BLaER1 treated with 17β-estradiol and CSF1 and Interleukin-3, amounts not matched to agents 10 nM and 100 nM (cell line): ENCODE measurements at regions not wholly inside any gene's neighbourhood (a gene's known extent, or its start where the extent isn't known, plus 50 kb on each side); places are given as distances from the start of the nearest gene placed in this dataset.

Experiments used
- H3K27ac ChIP-seq, 11 experiments: shearing (Covaris generic); formaldehyde crosslinking; 2 replicates each; pipeline ENCODE4 v1.8.1; 2022
- H3K27me3 ChIP-seq, 11 experiments: shearing (Covaris generic); formaldehyde crosslinking; 2 replicates each; pipeline ENCODE4 v1.8.1; 2022
- H3K36me3 ChIP-seq, 11 experiments: shearing (Covaris generic); formaldehyde crosslinking; 2 replicates each; pipeline ENCODE4 v1.8.1; 2022
- H3K4me1 ChIP-seq, 10 experiments: shearing (Covaris generic); formaldehyde crosslinking; 2 replicates each; pipeline ENCODE4 v1.8.1; 2022
- H3K4me2 ChIP-seq, 11 experiments: shearing (Covaris generic); formaldehyde crosslinking; 2 replicates each; pipeline ENCODE4 v1.8.1; 2022
- H3K4me3 ChIP-seq, 10 experiments: shearing (Covaris generic); formaldehyde crosslinking; 2 replicates each; pipeline ENCODE4 v1.8.1; 2022
- H3K9ac ChIP-seq, 11 experiments: shearing (Covaris generic); formaldehyde crosslinking; 2 replicates each; pipeline ENCODE4 v1.8.1; 2022
- H3K9me3 ChIP-seq, 11 experiments: shearing (Covaris generic); formaldehyde crosslinking; replicated peaks in 1 of 11; 2 replicates each; pipeline ENCODE4 v1.8.1; 2022
- H4K20me1 ChIP-seq, 11 experiments: shearing (Covaris generic); formaldehyde crosslinking; 2 replicates each; pipeline ENCODE4 v1.8.1; 2022
- Cebpa-rat ChIP-seq, 11 experiments: shearing (Covaris generic); IDR thresholded peaks; 2 replicates each; pipeline ENCODE4 v1.8.1; 2022

DNA sequence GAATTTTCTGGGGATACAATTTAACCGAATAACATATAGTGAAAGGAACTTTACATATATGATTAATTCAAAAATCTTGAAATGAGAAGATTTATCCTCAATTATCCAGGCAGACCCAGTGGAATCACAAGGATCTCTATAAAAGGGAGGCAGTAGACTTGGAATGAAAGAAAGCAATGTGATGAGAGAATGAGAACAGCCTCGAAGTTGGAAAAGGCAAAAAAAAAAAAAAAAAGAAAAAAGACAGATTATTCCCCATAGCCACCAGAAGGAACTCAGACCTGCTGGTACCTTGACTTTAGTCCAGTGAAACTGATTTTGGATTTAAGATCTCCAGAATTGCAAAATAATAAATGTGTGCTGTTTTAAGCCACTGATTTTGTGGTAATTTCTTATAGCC, 416.3 kb upstream of the OR4E1 start:
- no peak for TF ChIP-seq Cebpa-rat (IDR thresholded peaks at IDR 0.05)
- no peak overlapping the region for H3K4me3 ChIP-seq

DNA sequence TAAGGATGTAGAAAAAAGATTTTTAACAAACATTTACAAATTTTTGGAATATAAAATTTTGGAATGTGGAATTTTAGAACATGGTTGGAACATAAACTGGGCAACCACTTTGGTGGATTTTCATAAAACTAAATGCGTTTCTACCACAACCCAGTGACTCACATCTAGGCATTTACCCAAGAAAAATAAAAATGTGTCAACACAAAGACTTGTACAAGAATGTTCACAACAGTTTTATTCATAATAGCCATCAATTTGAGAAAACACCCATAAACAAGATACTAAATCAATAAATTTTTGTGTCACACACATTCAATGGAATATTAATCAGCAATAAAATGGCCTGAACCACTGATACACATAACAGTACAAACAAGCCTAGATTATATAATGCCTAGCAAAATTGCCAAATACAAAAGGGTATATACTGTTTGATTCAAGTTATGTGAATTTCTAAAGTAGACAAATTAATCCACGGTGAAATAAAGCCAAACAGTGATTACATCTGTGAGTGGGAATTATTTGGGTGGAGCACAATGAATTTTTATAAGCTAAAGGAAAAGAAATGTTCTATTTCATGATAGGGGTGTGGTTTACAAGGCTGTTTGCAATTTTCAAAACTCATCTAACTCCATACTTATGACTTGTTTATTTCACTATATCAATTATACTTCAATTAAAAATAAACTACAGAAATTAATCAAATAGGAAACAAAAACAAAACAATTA, 415.2 kb upstream of the OR4E1 start:
- Histone ChIP-seq H4K20me1 (peaks cover 0 to 7% (median 0%) of the 10 kb centered on the region in 11 experiments; a peak in 3 of 22 replicates), H3K4me3 (no peak overlapping the region), H3K4me1 (no peaks in the 10 kb centered on the region), H3K27me3 (peaks cover 8 to 49% (median 33%) of the 10 kb centered on the region in 11 experiments), H3K9ac (no peak overlapping the region), H3K27ac (no peak overlapping the region), H3K9me3 (no peaks in the 10 kb centered on the region), H3K36me3 (no peaks in the 10 kb centered on the region), H3K4me2 (no peak overlapping the region)
- TF ChIP-seq Cebpa-rat (IDR thresholded peaks at IDR 0.05) = no peak

More for the DNA sequence above, 416.3 kb upstream of the OR4E1 start:
- no peak overlapping the region for H3K4me2 ChIP-seq
- peaks cover 3 to 48% (median 26%) of the 10 kb centered on the region in 11 experiments; a peak in 19 of 22 replicates for H3K27me3 ChIP-seq
- no peaks in the 10 kb centered on the region for H3K36me3 ChIP-seq
- no peak overlapping the region for H3K27ac ChIP-seq
- H3K9ac ChIP-seq = no peak overlapping the region
- H3K4me1 ChIP-seq = no peaks in the 10 kb centered on the region
- no peaks in the 10 kb centered on the region for H3K9me3 ChIP-seq
- peaks cover 0 to 7% (median 0%) of the 10 kb centered on the region in 11 experiments; a peak in 3 of 22 replicates for H4K20me1 ChIP-seq

DNA sequence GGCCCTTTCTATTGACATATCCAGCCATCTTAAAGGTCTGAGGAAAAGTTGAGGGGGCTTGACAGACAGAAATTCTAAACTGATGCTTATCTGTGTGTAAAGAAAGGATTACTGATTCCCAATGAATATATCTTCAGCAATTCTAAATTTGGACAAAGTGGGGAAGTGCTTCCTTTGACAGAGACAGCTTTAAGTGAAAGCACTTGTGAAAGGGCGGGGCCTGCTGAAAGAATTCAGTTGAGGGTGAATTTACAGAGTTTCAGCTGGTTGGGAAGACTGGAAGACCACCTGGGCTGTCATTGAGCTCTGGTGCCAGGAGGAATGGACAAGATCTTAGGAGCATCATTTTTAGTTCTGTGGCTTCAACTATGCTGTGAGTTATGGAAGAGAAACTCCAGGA, 412.5 kb upstream of the OR4E1 start:
- Histone ChIP-seq H3K27me3 (peaks cover 35 to 76% (median 56%) of the 10 kb centered on the region in 11 experiments), H3K9me3 (no peaks in the 10 kb centered on the region), H3K36me3 (no peaks in the 10 kb centered on the region), H3K9ac (no peak overlapping the region), H3K4me1 (no peaks in the 10 kb centered on the region), H3K4me2 (no peak overlapping the region), H3K27ac (no peak overlapping the region), H3K4me3 (no peak overlapping the region), H4K20me1 (peaks cover 0 to 7% (median 0%) of the 10 kb centered on the region in 11 experiments; a peak in 4 of 22 replicates)
- TF ChIP-seq Cebpa-rat (IDR thresholded peaks at IDR 0.05) = no peak

DNA sequence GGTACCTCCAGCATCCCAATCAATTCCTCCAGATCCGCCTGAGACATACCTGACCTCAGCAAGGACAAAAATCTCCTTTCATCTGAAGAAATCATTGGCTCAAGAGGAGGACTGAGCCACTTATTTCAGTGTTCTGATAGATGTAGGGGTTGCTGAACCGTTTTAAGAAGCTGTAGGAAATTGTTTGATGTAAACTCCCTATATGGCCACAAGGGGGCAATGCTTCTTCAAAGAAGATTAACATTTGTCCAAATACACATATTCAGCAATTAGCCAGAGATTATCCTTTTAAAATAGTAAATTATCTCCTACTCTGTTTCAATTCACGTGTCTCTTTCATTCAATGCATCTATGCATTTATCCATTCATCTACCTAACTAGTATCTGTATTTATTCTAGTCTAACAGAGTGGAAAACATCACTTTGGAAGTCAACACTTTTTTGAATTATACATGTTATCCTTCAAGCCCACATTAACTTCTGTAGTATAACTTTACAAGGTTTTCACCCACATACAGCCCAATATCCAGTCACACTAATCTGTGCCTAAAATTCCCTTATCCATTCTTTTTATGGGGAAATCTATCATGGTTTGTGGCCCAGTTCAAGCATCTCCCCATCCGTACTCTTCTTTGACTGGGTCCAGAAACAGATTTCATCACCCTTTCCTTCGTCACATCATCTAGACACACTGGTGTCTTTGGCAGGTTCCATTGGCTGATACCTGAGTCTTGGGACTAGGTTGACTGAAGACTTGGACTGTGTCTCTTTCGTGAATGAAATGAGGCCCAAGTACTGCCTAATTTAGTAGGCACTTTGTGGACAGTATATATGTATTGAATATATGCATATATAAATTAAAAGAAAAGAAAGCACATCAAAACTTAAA, 411.0 kb upstream of the OR4E1 start:
- H3K4me2 ChIP-seq = no peak overlapping the region
- peaks cover 49 to 86% (median 66%) of the 10 kb centered on the region in 11 experiments for H3K27me3 ChIP-seq
- no peaks in the 10 kb centered on the region for H3K36me3 ChIP-seq
- no peak overlapping the region for H3K9ac ChIP-seq
- peaks cover 0 to 9% (median 0%) of the 10 kb centered on the region in 11 experiments; a peak in 5 of 22 replicates for H4K20me1 ChIP-seq
- H3K4me1 ChIP-seq = no peaks in the 10 kb centered on the region
- H3K9me3 ChIP-seq = no peaks in the 10 kb centered on the region
- H3K27ac ChIP-seq = no peak overlapping the region
- no peak overlapping the region for H3K4me3 ChIP-seq
- TF ChIP-seq Cebpa-rat (IDR thresholded peaks at IDR 0.05) = no peak

DNA sequence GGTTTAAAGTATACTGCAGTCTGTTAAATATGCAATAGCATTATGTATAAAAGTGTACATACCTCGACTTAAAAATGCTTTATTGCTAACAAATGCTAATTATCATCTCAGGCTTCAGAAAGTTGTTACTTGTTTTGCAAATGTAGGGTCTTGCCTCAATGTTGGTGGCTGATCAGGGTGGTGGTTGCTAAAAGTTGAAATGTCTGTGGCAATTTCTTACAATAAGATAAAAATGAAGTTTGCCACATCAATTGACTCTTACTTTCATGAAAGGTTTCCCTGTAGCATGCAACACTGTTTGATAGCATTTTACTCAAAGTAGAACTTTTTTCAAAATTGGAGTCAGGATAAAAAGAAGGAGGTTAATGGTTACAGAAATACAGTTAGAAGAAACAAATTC, 407.7 kb upstream of the OR4E1 start:
- H3K4me2 ChIP-seq = no peak overlapping the region
- H3K9me3 ChIP-seq = peaks cover 3 to 15% (median 10%) of the 10 kb centered on the region in 11 experiments; a peak in 15 of 22 replicates
- H3K4me1 ChIP-seq = no peaks in the 10 kb centered on the region
- no peak overlapping the region for H3K4me3 ChIP-seq
- peaks cover 0 to 18% (median 6%) of the 10 kb centered on the region in 11 experiments; a peak in 7 of 22 replicates for H4K20me1 ChIP-seq
- no peaks in the 10 kb centered on the region for H3K36me3 ChIP-seq
- TF ChIP-seq Cebpa-rat (IDR thresholded peaks at IDR 0.05) = no peak
- no peak overlapping the region for H3K27ac ChIP-seq
- H3K9ac ChIP-seq = no peak overlapping the region
- peaks cover 79 to 100% (median 93%) of the 10 kb centered on the region in 11 experiments for H3K27me3 ChIP-seq

DNA sequence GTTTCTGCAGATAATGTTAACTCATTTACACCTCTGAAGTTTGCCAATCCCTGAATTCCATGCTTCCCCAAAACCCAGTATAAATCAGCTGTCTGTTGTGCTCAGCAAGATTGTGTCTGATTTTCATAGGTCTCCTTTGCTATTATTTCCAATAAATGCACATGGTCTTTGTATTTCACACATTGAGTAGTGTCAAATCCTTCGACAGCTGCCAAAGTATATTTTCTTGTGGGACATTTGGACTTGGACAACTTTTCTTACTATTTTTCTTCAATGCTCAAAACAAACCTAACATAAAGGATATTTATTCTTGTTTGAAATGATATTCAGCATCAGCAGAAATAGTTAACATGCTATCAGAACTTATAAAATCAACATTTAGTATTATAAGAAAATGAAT, 406.1 kb upstream of the OR4E1 start:
- Histone ChIP-seq H3K4me1 (no peaks in the 10 kb centered on the region), H3K9me3 (peaks cover 11 to 23% (median 16%) of the 10 kb centered on the region in 11 experiments; a peak in 18 of 22 replicates), H3K27me3 (peaks cover 95 to 100% (median 99%) of the 10 kb centered on the region in 11 experiments), H3K9ac (no peak overlapping the region), H4K20me1 (peaks cover 0 to 23% (median 6%) of the 10 kb centered on the region in 11 experiments; a peak in 8 of 22 replicates), H3K4me3 (no peak overlapping the region), H3K4me2 (no peak overlapping the region), H3K36me3 (no peaks in the 10 kb centered on the region), H3K27ac (no peak overlapping the region)
- no peak for TF ChIP-seq Cebpa-rat (IDR thresholded peaks at IDR 0.05)

DNA sequence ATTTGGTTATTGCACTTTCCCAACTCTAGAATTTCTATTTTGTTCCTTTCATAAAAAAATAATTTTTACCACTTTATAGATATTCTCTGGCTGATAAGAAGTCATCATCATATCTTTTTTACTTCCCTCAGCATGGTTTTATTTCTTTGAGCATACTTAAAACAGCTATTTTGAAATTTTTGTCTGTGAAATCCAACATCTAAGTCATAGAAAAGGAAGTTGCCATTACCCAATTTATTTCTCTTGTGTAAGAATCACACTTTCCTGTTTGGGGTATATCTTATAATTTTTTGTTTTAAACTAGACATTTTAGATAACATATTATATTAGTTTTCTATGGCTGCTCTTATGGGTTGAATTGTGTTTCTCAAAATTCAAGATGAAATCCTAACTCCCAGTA, 400.2 kb upstream of the OR4E1 start:
- Histone ChIP-seq H3K4me2 (no peak overlapping the region), H4K20me1 (peaks cover 0 to 54% (median 21%) of the 10 kb centered on the region in 11 experiments; a peak in 17 of 22 replicates), H3K9me3 (peaks cover 38 to 55% (median 45%) of the 10 kb centered on the region in 11 experiments), H3K27me3 (peaks cover 96 to 100% (median 99%) of the 10 kb centered on the region in 11 experiments), H3K36me3 (no peaks in the 10 kb centered on the region), H3K4me3 (no peak overlapping the region; a peak in 1 of 20 replicates), H3K27ac (no peak overlapping the region), H3K4me1 (peaks cover 5 to 13% (median 9%) of the 10 kb centered on the region in 10 experiments; a peak in 15 of 20 replicates), H3K9ac (no peak overlapping the region)
- TF ChIP-seq Cebpa-rat (IDR thresholded peaks at IDR 0.05) = no peak

DNA sequence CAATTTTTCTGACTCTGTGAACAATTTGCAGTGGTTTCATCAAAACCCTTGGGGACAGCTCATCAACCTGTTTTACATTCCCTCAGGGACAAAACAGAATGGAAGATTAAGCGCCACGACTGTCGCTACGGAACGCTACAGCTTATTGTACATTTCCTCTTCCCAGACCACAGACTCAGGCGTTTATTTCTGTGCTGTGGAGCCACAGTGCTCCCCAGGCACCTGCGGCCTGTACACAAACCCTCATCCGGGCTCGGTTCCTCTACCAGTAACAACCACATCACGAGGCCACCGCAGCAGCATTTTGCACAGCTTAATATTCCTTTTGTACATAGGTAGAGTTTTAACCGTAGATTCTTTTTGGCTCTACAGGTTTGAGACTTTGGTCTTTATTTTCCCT, 397.4 kb upstream of the OR4E1 start:
- peaks cover 96 to 100% (median 99%) of the 10 kb centered on the region in 11 experiments for H3K27me3 ChIP-seq
- no peak for TF ChIP-seq Cebpa-rat (IDR thresholded peaks at IDR 0.05)
- no peak overlapping the region for H3K27ac ChIP-seq
- peaks cover 25 to 39% (median 33%) of the 10 kb centered on the region in 11 experiments for H3K9me3 ChIP-seq
- 0 out of 20 replicates have a peak overlapping the region, but pooled peaks of 1 of the 10 experiments have one; percentile 12 for H3K4me3 ChIP-seq
- H3K4me1 ChIP-seq = peaks cover 5 to 13% (median 9%) of the 10 kb centered on the region in 10 experiments; a peak in 15 of 20 replicates
- H3K9ac ChIP-seq = no peak overlapping the region
- peak overlapping the region in 8 of 11 experiments; percentile 13 to 68 (median 52); a peak in 11 of 22 replicates for H3K4me2 ChIP-seq
- H3K36me3 ChIP-seq = no peaks in the 10 kb centered on the region
- peaks cover 0 to 64% (median 23%) of the 10 kb centered on the region in 11 experiments; a peak in 17 of 22 replicates for H4K20me1 ChIP-seq
